HepG2 (cell line): ENCODE measurements at regions not wholly inside any gene's neighbourhood (a gene's known extent, or its start where the extent isn't known, plus 50 kb on each side); places are given as distances from the start of the nearest gene placed in this dataset.

ENCODE experiments used
- ATAC-seq: fragments of 200-7000 bp; cut with Tn5 transposase; 3 replicates; pipeline ENCODE4 v1.9.1; 2020; ENCODE audit warnings: mild to moderate bottlenecking, moderate library complexity
- BruUV-seq: library from RNA; stranded (reverse); fragments of 400-500 nt; replicated peaks from 2 replicates; lab custom pipeline; 2021; lab: Mats Ljungman, UMichigan
- CTCF ChIA-PET: fragments of 300-600 bp; formaldehyde crosslinking; extraction: SDS; loops from one replicate; lab custom pipeline; 2021; ENCODE audit warnings: low total read pairs, inconsistent platforms, low intra/inter-chr PET ratio; lab: Yijun Ruan, JAX
- POLR2A ChIA-PET: fragments of 350-600 bp; sonication (Branson Sonifier 250); formaldehyde crosslinking; loops from one replicate; lab custom pipeline; 2020; ENCODE audit warnings: antibody characterized with exemption, inconsistent platforms; lab: Yijun Ruan, JAX
- DNase-seq: peaks from one replicate; pipeline ENCODE4 v3.0.0-alpha.2; 2015; ENCODE audit warnings: low spot score
- FAIRE-seq: peaks from 3 replicates; lab custom pipeline; 2011; peaks lifted over from hg19 to GRCh38; lab: Jason Lieb, UNC
- H2AFZ ChIP-seq: one replicate; pipeline ENCODE4 v1.6.1; 2011; ENCODE audit warnings: low read length, inconsistent platforms
- H3K27ac ChIP-seq: fragments of 300-600 bp; 3 replicates; pipeline ENCODE4 v1.8.0; 2011; ENCODE audit warnings: mixed run types, mild to moderate bottlenecking, mixed read lengths, low read length, inconsistent platforms; ENCODE audit not compliant: insufficient read depth; ENCODE audit errors: extremely low read length
- H3K27me3 ChIP-seq, 2 experiments: fragments of 200-600 bp in 1 of 2; 2 replicates in 1 of 2; 3 replicates in 1 of 2; pipeline versions ENCODE4 v1.6.0 to v1.8.0; 2011; ENCODE audit warnings: low read length in 2 of 2, mild to moderate bottlenecking in 2 of 2, moderate library complexity in 2 of 2, inconsistent platforms in 1 of 2; ENCODE audit not compliant: insufficient read depth in 2 of 2, control insufficient read depth in 1 of 2
- H3K36me3 ChIP-seq, 2 experiments: fragments of 200-600 bp in 1 of 2; replicated peaks in 1 of 2; 2 replicates in 1 of 2; 3 replicates in 1 of 2; pipeline versions ENCODE4 v1.5.1 to v1.8.0; 2011; ENCODE audit warnings: low read length in 2 of 2, inconsistent platforms in 1 of 2; ENCODE audit not compliant: insufficient read depth in 2 of 2, control insufficient read depth in 1 of 2
- H3K4me1 ChIP-seq: 2 replicates; pipeline ENCODE4 v1.5.1; 2012; ENCODE audit warnings: low read length, inconsistent platforms; ENCODE audit not compliant: insufficient read depth
- H3K4me2 ChIP-seq: 2 replicates; pipeline ENCODE4 v1.6.0; 2011; ENCODE audit warnings: low read depth, low read length, inconsistent platforms
- H3K4me3 ChIP-seq, 3 experiments: fragments of 200-600 bp in 1 of 3; sonication (generic), shearing (Covaris generic) in 1 of 3; replicated peaks in 1 of 3; 2 replicates each; pipeline ENCODE4 v1.5.1; 2011 to 2016; ENCODE audit warnings: low read length in 3 of 3, inconsistent platforms in 2 of 3, low read depth in 2 of 3, mild to moderate bottlenecking in 2 of 3, control low read depth in 1 of 3, mixed read lengths in 1 of 3; ENCODE audit not compliant: insufficient read depth in 1 of 3
- H3K79me2 ChIP-seq: one replicate; pipeline ENCODE4 v1.6.1; 2011; ENCODE audit warnings: low read length, inconsistent platforms; ENCODE audit not compliant: insufficient read depth
- H3K9ac ChIP-seq: 2 replicates; pipeline ENCODE4 v1.6.0; 2011; ENCODE audit warnings: mild to moderate bottlenecking, low read depth, low read length, inconsistent platforms; ENCODE audit not compliant: insufficient read depth
- H3K9me3 ChIP-seq: 2 replicates; pipeline ENCODE4 v1.5.1; 2012; ENCODE audit warnings: mild to moderate bottlenecking, low read length
- H4K20me1 ChIP-seq: 2 replicates; pipeline ENCODE4 v1.6.0; 2011; ENCODE audit warnings: inconsistent platforms, mild to moderate bottlenecking, low read length, moderate library complexity; ENCODE audit not compliant: insufficient read depth
- CBX2 ChIP-seq, 2 experiments: fragments of 200-600 bp in 1 of 2; sonication (generic); formaldehyde crosslinking in 1 of 2; IDR thresholded peaks; 2 replicates each; pipeline versions ENCODE4 v1.7.0 to v1.8.1; 2018 to 2022; ENCODE audit warnings: low read depth in 2 of 2, low read length in 1 of 2, mild to moderate bottlenecking in 1 of 2, missing genetic modification reagents in 1 of 2
- EP300 ChIP-seq, 3 experiments: sonication (generic) in 1 of 3; formaldehyde crosslinking in 1 of 3; IDR thresholded peaks; 2 replicates each; pipeline versions ENCODE4 v1.5.1 to v1.6.1; 2011 to 2020; ENCODE audit warnings: low read depth in 2 of 3, low read length in 2 of 3, borderline replicate concordance in 1 of 3, improper control_type of control experiment in 1 of 3, mild to moderate bottlenecking in 1 of 3, missing genetic modification reagents in 1 of 3, moderate library complexity in 1 of 3
- HMGA1 ChIP-seq: sonication (generic); formaldehyde crosslinking; conservative IDR thresholded peaks from 2 replicates; pipeline ENCODE4 v1.4.0; 2020; ENCODE audit warnings: missing genetic modification reagents
- PCBP1 ChIP-seq: fragments of 200-400 bp; formaldehyde crosslinking; IDR thresholded peaks from 2 replicates; pipeline ENCODE4 v1.6.1; 2017; ENCODE audit warnings: mild to moderate bottlenecking, low read depth, low read length, borderline replicate concordance
- REL ChIP-seq: sonication (generic); formaldehyde crosslinking; conservative IDR thresholded peaks from 2 replicates; pipeline ENCODE4 v1.8.0; 2022; ENCODE audit warnings: mild to moderate bottlenecking, missing genetic modification reagents, moderate library complexity
- REST ChIP-seq, 2 experiments: IDR thresholded peaks; 2 replicates each; pipeline ENCODE4 v1.6.1; 2011 to 2012; ENCODE audit warnings: low read length in 2 of 2, borderline replicate concordance in 1 of 2, low read depth in 1 of 2, mild to moderate bottlenecking in 1 of 2, moderate library complexity in 1 of 2
- RFX3 ChIP-seq: IDR thresholded peaks from 2 replicates; pipeline ENCODE4 v1.6.1; 2016; ENCODE audit warnings: missing biosample characterization, missing genetic modification reagents
- SMAD3 ChIP-seq: sonication (generic); formaldehyde crosslinking; IDR thresholded peaks from 2 replicates; pipeline ENCODE4 v1.4.0; 2020; ENCODE audit warnings: missing genetic modification reagents
- SRF ChIP-seq: IDR thresholded peaks from 2 replicates; pipeline ENCODE4 v1.6.1; 2011; ENCODE audit warnings: mild to moderate bottlenecking, low read depth, low read length, moderate library complexity
- TRIM24 ChIP-seq: sonication (generic); formaldehyde crosslinking; IDR thresholded peaks from 2 replicates; pipeline ENCODE4 v1.8.0; 2022; ENCODE audit warnings: mild to moderate bottlenecking, missing genetic modification reagents
- U2AF2 ChIP-seq: fragments of 200-400 bp; formaldehyde crosslinking; IDR thresholded peaks from 2 replicates; pipeline ENCODE4 v1.6.1; 2017; ENCODE audit warnings: low read depth, mild to moderate bottlenecking, low read length
- ZNF773 ChIP-seq: sonication (generic); formaldehyde crosslinking; IDR thresholded peaks from 2 replicates; pipeline ENCODE4 v1.4.0; 2020; ENCODE audit warnings: missing genetic modification reagents, borderline replicate concordance
- ZNF775 ChIP-seq: sonication (generic); formaldehyde crosslinking; IDR thresholded peaks from 2 replicates; pipeline ENCODE4 v1.4.0; 2020; ENCODE audit warnings: missing genetic modification reagents, mild to moderate bottlenecking, moderate library complexity, borderline replicate concordance
- ZSCAN30 ChIP-seq: sonication (generic); formaldehyde crosslinking; IDR thresholded peaks from 2 replicates; pipeline ENCODE4 v1.5.0; 2020; ENCODE audit warnings: mild to moderate bottlenecking, missing genetic modification reagents
- WGBS: methylation state at CpG from one replicate; pipeline ENCODE4 v1.1.6; 2017; ENCODE audit warnings: low lambda C conversion rate; 5-methylcytosine and 5-hydroxymethylcytosine counted together
- in situ Hi-C: cut with HindIII; loops from 2 replicates; pipeline ENCODE4 v1.10.0; 2017; ENCODE audit warnings: low pct_unique_long_range_greater_than_20kb; ENCODE audit not compliant: extremely low pct_ligation_motif_present
- intact Hi-C: fragments of 100-400 bp; cut with micrococcal nuclease; formaldehyde crosslinking; loops from one replicate; pipeline ENCODE4 v1.10.0; 2022; ENCODE audit not compliant: unreplicated experiment
- TF ChIP-seq, protein P1 (sequence below): sonication (generic); formaldehyde crosslinking; IDR thresholded peaks from 2 replicates; pipeline ENCODE4 v1.4.0; 2020; ENCODE audit warnings: missing genetic modification reagents, borderline replicate concordance

DNA sequence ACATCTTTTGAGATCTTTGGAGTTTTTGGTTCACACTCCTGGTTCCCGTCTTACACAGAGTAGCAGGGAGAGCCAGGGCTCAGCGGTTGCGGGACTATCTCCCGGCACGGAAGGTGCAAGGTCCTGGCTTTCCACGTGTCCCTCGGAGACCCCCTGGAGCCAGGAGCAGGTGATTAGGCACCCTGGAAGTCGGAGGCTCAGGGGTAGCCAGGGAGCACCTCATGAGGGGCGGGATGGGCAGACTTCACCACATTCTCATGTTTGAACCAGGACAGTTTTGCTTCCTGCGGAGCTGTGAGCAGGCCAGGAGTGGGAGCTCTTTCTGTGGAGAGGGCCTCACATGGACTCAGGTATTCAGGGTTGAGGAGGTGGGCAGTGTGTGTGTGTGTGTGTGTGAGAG lies 273.7 kb upstream of the IRX1 start (continued):
- TF ChIP-seq HMGA1 (CRISPR knock-in tag): no peak
- TF ChIP-seq SMAD3 (CRISPR knock-in tag): no peak
- no peak for TF ChIP-seq ZNF775 (CRISPR knock-in tag)
- TF ChIP-seq REST (IDR thresholded peaks at IDR 0.05; ENCODE audit: borderline replicate concordance in 1 of 2, low read depth in 1 of 2, low read length in 2 of 2): no peak
- no peak for TF ChIP-seq TRIM24

DNA sequence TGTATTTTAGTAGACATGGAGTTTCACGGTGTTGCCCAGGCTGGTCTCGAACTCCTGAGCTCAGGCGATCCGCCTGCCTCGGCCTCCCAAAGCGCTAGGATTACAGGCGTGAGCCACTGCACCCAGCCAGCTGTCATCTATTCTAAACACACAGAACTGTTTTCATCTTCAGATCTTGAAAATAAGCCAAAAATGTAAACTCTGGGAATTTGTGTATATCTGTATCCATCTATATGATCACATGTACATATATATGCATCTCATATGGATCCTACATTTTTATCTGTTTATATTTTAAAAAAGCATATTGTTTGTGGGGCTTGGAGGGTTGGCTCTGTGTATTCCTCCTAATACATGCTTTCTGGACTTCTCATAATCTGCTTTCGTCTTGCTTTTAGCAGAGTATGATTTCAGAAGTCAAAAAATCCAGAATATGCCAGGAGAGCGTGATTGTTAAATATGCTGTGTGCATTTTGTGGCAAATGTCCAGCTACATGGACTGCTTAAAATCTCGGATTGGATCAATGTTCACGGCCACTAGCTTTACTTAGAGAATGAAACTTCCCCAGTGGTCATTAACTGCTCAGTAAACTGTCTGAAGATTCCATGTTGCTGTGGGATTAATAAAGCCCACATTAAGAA lies 274.4 kb upstream of the IRX1 start:
- Histone ChIP-seq H3K79me2 (no peaks in the 10 kb centered on the region), H2AFZ (no peak overlapping the region), H3K4me2 (no peak overlapping the region), H3K4me3 (no peak overlapping the region), H3K4me1 (no peaks in the 10 kb centered on the region), H3K27me3 (no peaks in the 10 kb centered on the region; a peak in 1 of 5 replicates), H3K9me3 (peaks cover 19% of the 10 kb centered on the region), H3K27ac (no peak overlapping the region), H3K9ac (no peak overlapping the region), H3K36me3 (no peaks in the 10 kb centered on the region), H4K20me1 (no peaks in the 10 kb centered on the region)
- intact Hi-C loops (no loop called here), in situ Hi-C loops (no loop called here)
- 27% methylated on average over 11 of the region's 11 CpGs for WGBS
- FAIRE-seq (no peak), ATAC-seq (no peak), DNase-seq (no peak)
- POLR2A ChIA-PET: no interaction called here
- BruUV-seq: no TSS peak
- CTCF ChIA-PET: no interaction called here
- TF ChIP-seq, protein P1, sequence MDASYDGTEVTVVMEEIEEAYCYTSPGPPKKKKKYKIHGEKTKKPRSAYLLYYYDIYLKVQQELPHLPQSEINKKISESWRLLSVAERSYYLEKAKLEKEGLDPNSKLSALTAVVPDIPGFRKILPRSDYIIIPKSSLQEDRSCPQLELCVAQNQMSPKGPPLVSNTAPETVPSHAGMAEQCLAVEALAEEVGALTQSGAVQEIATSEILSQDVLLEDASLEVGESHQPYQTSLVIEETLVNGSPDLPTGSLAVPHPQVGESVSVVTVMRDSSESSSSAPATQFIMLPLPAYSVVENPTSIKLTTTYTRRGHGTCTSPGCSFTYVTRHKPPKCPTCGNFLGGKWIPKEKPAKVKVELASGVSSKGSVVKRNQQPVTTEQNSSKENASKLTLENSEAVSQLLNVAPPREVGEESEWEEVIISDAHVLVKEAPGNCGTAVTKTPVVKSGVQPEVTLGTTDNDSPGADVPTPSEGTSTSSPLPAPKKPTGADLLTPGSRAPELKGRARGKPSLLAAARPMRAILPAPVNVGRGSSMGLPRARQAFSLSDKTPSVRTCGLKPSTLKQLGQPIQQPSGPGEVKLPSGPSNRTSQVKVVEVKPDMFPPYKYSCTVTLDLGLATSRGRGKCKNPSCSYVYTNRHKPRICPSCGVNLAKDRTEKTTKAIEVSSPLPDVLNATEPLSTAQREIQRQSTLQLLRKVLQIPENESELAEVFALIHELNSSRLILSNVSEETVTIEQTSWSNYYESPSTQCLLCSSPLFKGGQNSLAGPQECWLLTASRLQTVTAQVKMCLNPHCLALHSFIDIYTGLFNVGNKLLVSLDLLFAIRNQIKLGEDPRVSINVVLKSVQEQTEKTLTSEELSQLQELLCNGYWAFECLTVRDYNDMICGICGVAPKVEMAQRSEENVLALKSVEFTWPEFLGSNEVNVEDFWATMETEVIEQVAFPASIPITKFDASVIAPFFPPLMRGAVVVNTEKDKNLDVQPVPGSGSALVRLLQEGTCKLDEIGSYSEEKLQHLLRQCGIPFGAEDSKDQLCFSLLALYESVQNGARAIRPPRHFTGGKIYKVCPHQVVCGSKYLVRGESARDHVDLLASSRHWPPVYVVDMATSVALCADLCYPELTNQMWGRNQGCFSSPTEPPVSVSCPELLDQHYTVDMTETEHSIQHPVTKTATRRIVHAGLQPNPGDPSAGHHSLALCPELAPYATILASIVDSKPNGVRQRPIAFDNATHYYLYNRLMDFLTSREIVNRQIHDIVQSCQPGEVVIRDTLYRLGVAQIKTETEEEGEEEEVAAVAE (CRISPR knock-in tag): no peak
- no peak for TF ChIP-seq RFX3 (CRISPR knock-in tag)
- TF ChIP-seq SRF: no peak
- TF ChIP-seq U2AF2: no peak
- TF ChIP-seq CBX2 (IDR thresholded peaks at IDR 0.05; ENCODE audit: low read depth, low read length): no peak
- TF ChIP-seq CBX2 (CRISPR knock-in tag; IDR thresholded peaks at IDR 0.05; ENCODE audit: low read depth): no peak
- no peak for TF ChIP-seq ZNF773 (CRISPR knock-in tag)
- no peak for TF ChIP-seq REL
- no peak for TF ChIP-seq PCBP1
- no peak for TF ChIP-seq EP300 (IDR thresholded peaks at IDR 0.05; ENCODE audit: low read depth in 2 of 2, low read length in 2 of 2)
- TF ChIP-seq EP300 (CRISPR knock-in tag; IDR thresholded peaks at IDR 0.05; ENCODE audit: borderline replicate concordance): no peak
- no peak for TF ChIP-seq ZSCAN30 (CRISPR knock-in tag)
